ENCODE measurements at regions not wholly inside any gene's neighbourhood (a gene's known extent, or its start where the extent isn't known, plus 50 kb on each side); places are given as distances from the start of the nearest gene placed in this dataset.
A peak's percentile ranks its signal among the peaks of the same experiment; 100 is the strongest.

DNA sequence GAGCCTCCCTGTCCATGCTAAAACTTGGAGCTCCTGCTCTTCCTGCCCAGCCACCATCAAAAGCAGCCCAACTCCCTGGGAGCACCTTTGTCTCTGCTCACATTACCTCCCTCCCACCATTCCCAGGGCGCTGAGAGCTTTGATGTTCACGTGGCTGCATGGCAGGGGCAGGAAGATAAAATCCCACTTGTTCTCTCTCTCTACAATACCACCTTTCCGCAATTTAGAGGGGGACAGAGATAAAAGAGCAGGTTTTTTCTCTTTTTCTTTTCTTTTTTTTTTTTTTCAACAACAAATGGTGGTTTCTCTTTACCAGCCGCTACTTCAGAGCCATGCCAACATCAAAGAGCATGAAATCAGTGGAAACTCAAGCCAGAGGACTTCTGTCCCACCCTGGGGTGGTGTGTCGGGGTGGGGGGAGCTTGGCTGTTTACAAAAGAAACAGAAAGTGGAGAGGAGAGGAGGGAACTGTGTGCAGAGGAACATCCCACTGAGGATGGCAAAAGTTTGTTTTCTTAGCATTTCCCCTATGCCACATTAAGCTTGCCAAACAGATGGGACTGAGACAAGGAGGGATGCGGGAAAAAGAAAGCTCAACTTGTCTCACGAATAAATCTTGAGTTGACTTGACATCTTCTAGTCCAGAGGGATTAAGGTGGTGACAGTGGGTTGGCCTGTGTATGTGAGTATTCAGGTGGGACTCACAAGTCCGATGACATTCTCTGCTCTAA is 103.7 kb upstream of the NUDT4 start:
- no peak for DNase-seq (ENCODE audit: low read depth, low spot score)
- H3K36me3 ChIP-seq (ENCODE audit: insufficient read depth, low read length) = no peaks in the 10 kb centered on the region
- H3K4me3 ChIP-seq = no peak overlapping the region
- H3K27ac ChIP-seq = no peak overlapping the region
- no peak overlapping the region for H3K9ac ChIP-seq (ENCODE audit: insufficient read length)
- TF ChIP-seq EZH2 (IDR thresholded peaks at IDR 0.05) (no peak), POLR2AphosphoS5 (IDR thresholded peaks at IDR 0.05; ENCODE audit: borderline replicate concordance, low read depth, low read length) (no peak), FOXP2 (optimal IDR thresholded peaks at IDR 0.05; ENCODE audit: control extremely low read depth, extremely low read length, insufficient read depth) (no peak)
- H3K9me3 ChIP-seq (ENCODE audit: low read depth, low read length) = no peaks in the 10 kb centered on the region

DNA sequence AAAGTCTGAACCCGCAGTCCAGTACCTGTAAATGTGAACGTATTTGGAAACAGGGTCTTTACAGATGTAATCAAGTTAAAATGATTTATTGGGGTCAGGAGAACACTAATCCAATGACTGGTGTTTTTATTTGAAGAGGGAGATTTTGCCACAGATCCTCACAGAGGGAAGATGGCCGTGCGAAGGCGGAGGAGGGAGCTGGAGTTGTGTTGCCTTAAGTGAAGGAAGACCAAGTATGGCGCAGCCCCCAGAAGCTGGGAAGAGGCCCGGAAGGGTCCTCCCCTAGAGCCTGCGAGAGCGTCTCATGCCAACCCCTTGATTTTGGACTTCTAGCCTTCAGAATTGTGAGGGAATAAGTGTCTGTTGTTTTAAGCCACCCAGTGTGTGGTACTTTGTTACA is 102.8 kb upstream of the NUDT4 start:
- H3K9ac ChIP-seq (ENCODE audit: insufficient read length) = no peak overlapping the region
- H3K4me3 ChIP-seq = no peak overlapping the region
- no peaks in the 10 kb centered on the region for H3K9me3 ChIP-seq (ENCODE audit: low read depth, low read length)
- no peak for DNase-seq (ENCODE audit: low read depth, low spot score)
- H3K36me3 ChIP-seq (ENCODE audit: insufficient read depth, low read length) = no peaks in the 10 kb centered on the region
- no peak for TF ChIP-seq EZH2 (IDR thresholded peaks at IDR 0.05)
- no peak for TF ChIP-seq FOXP2 (optimal IDR thresholded peaks at IDR 0.05; ENCODE audit: control extremely low read depth, extremely low read length, insufficient read depth)
- TF ChIP-seq POLR2AphosphoS5 (IDR thresholded peaks at IDR 0.05; ENCODE audit: borderline replicate concordance, low read depth, low read length) = no peak
- no peak overlapping the region for H3K27ac ChIP-seq

DNA sequence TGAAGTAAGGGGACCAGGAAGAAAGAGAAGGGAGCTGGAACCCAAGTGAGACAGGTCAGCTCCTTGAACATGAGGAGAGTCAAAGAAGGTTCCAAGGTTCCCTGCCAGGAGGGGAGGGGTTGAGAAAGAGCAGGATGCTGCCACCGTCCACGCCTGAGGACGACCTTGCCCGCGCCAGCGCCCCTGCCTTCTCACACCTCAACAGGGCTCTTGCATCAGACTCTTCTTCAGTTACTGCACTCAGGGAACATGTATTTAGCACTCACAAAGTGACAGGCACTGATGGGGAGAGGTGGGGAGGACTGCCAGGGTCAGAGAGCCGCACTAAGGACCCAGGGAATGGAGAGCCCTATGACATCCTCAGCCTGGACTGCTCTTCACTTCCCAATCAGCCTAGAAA is 102.1 kb upstream of the NUDT4 start:
- Histone ChIP-seq H3K9me3 (ENCODE audit: low read depth, low read length) (no peaks in the 10 kb centered on the region), H3K27ac (no peak overlapping the region), H3K9ac (ENCODE audit: insufficient read length) (no peak overlapping the region), H3K4me3 (no peak overlapping the region), H3K36me3 (ENCODE audit: insufficient read depth, low read length) (no peaks in the 10 kb centered on the region)
- DNase-seq (ENCODE audit: low read depth, low spot score) = no peak
- TF ChIP-seq FOXP2 (optimal IDR thresholded peaks at IDR 0.05; ENCODE audit: control extremely low read depth, extremely low read length, insufficient read depth) (no peak), POLR2AphosphoS5 (IDR thresholded peaks at IDR 0.05; ENCODE audit: borderline replicate concordance, low read depth, low read length) (no peak), EZH2 (IDR thresholded peaks at IDR 0.05) (no peak)

DNA sequence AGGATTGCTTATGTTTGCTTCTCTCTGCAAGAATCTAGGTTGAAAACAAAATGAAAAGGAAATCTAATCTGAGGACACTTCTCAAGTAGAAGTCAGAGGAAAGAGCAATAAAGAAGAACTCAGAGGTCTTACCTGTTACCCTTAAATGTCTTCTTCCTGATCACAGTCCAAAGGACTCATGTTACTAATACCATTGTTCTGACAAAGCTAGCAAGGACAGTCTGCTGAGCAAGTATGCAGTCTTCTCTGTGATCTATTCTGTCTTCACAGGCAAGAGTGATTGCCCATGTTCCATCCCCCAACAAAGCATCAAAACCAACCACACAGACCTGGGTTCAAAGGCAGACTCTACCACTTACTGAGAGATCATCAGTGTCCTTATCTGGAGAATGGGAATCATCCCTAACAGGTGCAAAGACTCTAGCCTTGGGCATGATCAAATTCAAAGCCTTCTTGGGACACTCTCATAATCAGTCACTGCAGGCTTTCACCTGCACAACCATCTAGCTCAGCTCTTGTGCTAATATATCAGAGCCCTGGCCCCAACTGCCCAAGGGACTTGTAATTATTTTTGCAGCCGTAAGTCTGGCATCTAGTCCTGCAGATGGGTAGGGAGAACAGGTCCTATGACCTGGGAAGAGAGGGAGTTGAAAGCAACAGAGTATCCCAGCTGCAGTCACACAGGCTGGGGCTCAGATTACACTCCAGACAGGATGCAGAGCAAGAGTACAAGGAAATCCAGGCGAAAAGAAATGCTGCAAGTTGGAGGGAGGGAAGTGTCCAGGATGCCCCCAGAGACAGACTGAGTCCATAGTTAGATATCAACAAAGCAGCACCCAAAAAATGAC is 97.9 kb upstream of the NUDT4 start:
- H3K27ac ChIP-seq = no peak overlapping the region
- no peaks in the 10 kb centered on the region for H3K9me3 ChIP-seq (ENCODE audit: low read depth, low read length)
- no peak for TF ChIP-seq FOXP2 (optimal IDR thresholded peaks at IDR 0.05; ENCODE audit: control extremely low read depth, extremely low read length, insufficient read depth)
- TF ChIP-seq EZH2 (IDR thresholded peaks at IDR 0.05) = no peak
- no peak for TF ChIP-seq POLR2AphosphoS5 (IDR thresholded peaks at IDR 0.05; ENCODE audit: borderline replicate concordance, low read depth, low read length)
- H3K36me3 ChIP-seq (ENCODE audit: insufficient read depth, low read length) = no peaks in the 10 kb centered on the region
- no peak overlapping the region for H3K9ac ChIP-seq (ENCODE audit: insufficient read length)
- no peak for DNase-seq (ENCODE audit: low read depth, low spot score)
- H3K4me3 ChIP-seq = no peak overlapping the region

DNA sequence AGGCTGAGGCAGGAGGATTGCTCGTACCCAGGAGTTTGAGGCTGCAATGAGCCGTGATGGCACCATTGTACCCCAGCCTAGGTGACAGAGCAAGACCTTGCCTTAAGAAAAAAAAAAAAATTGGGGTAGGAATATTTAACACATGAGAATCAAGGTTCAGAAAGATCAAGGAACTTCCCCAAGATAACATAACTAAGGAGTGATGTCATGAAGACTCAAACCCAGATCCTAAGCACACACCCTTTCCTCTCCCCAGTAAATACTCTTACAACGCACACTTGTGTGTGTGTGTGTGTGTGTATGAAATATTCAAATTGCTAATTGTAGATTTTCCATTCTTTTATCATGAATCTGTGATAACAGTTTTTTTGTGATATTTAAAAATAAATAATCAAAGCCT is 90.6 kb upstream of the NUDT4 start:
- no peaks in the 10 kb centered on the region for H3K9me3 ChIP-seq (ENCODE audit: low read depth, low read length)
- H3K9ac ChIP-seq (ENCODE audit: insufficient read length) = no peak overlapping the region
- TF ChIP-seq EZH2 (IDR thresholded peaks at IDR 0.05) (no peak), FOXP2 (optimal IDR thresholded peaks at IDR 0.05; ENCODE audit: control extremely low read depth, extremely low read length, insufficient read depth) (no peak), POLR2AphosphoS5 (IDR thresholded peaks at IDR 0.05; ENCODE audit: borderline replicate concordance, low read depth, low read length) (no peak)
- no peak overlapping the region for H3K4me3 ChIP-seq
- DNase-seq (ENCODE audit: low read depth, low spot score) = no peak
- no peaks in the 10 kb centered on the region for H3K36me3 ChIP-seq (ENCODE audit: insufficient read depth, low read length)
- no peak overlapping the region for H3K27ac ChIP-seq

DNA sequence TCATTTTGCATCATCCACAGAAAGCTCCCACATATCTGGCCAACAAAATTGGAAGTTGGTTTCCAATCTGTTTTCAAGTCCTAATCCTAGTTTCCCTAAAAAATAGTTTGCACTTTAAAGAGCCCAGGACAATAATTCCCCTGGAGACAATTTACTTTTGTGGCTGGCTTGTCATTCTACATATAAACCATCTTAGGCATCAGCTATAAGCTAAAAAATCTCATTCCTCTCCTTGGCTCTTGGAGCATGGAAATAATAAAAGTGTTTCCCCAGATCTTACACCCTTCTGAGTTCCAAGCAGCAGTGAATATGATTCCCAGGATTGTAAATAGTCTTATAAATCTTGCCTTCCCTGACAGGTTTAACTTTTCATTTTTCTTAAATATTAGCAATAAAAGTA is 89.1 kb upstream of the NUDT4 start:
- no peak for TF ChIP-seq FOXP2 (optimal IDR thresholded peaks at IDR 0.05; ENCODE audit: control extremely low read depth, extremely low read length, insufficient read depth)
- no peak for TF ChIP-seq EZH2 (IDR thresholded peaks at IDR 0.05)
- no peak for TF ChIP-seq POLR2AphosphoS5 (IDR thresholded peaks at IDR 0.05; ENCODE audit: borderline replicate concordance, low read depth, low read length)
- no peaks in the 10 kb centered on the region for H3K36me3 ChIP-seq (ENCODE audit: insufficient read depth, low read length)
- peak overlapping the region; percentile 53 for H3K27ac ChIP-seq
- no peak overlapping the region for H3K9ac ChIP-seq (ENCODE audit: insufficient read length)
- no peak overlapping the region; the same call in 1 of the 2 replicates for H3K4me3 ChIP-seq
- H3K9me3 ChIP-seq (ENCODE audit: low read depth, low read length) = no peaks in the 10 kb centered on the region
- no peak for DNase-seq (ENCODE audit: low read depth, low spot score)

DNA sequence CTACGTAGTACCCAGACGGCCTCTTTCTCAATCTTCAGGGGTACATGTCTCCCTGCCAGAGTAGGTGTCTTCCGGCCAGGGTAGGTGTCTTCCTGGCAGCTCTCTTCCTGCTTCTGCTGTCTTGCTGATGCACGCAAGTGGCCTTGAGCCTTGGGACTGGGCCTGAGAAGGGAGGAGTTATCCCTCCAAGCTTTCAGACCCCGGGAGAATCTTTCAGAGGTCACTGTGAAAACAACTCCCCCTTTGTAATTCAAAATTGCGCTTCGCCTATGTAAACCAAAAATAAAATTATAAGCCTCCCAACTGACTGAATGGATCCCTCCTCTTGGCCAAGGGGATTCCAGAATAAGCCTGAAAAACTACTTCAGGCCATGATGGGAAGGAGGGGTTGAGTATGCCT is 87.3 kb upstream of the NUDT4 start:
- no peak overlapping the region for H3K9ac ChIP-seq (ENCODE audit: insufficient read length)
- H3K9me3 ChIP-seq (ENCODE audit: low read depth, low read length) = no peaks in the 10 kb centered on the region
- H3K36me3 ChIP-seq (ENCODE audit: insufficient read depth, low read length) = no peaks in the 10 kb centered on the region
- no peak overlapping the region for H3K27ac ChIP-seq
- no peak overlapping the region for H3K4me3 ChIP-seq
- TF ChIP-seq EZH2 (IDR thresholded peaks at IDR 0.05) (no peak), POLR2AphosphoS5 (IDR thresholded peaks at IDR 0.05; ENCODE audit: borderline replicate concordance, low read depth, low read length) (no peak), FOXP2 (optimal IDR thresholded peaks at IDR 0.05; ENCODE audit: control extremely low read depth, extremely low read length, insufficient read depth) (no peak)
- no peak for DNase-seq (ENCODE audit: low read depth, low spot score)

DNA sequence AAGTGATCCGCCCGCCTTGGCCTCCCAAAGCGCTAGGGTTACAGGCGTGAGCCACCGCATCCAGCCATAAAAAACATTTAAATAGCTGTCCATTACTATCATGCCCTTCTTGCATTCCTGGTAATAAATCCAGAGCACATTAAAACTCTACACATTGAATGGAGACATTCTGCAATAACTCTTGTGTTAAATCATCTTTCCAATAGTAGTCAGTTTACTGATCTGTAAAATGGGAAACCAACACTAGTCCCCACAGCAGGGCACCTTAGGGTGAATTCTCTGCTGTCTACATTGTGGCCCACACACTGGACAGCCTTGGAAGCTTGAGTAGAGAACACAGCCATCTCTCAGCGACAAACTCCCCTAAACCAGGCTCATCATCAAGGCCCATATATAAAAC is 85.5 kb upstream of the NUDT4 start:
- no peak overlapping the region for H3K9ac ChIP-seq (ENCODE audit: insufficient read length)
- H3K27ac ChIP-seq = no peak overlapping the region
- H3K36me3 ChIP-seq (ENCODE audit: insufficient read depth, low read length) = no peaks in the 10 kb centered on the region
- H3K4me3 ChIP-seq = no peak overlapping the region
- no peak for DNase-seq (ENCODE audit: low read depth, low spot score)
- TF ChIP-seq EZH2 (IDR thresholded peaks at IDR 0.05) (no peak), POLR2AphosphoS5 (IDR thresholded peaks at IDR 0.05; ENCODE audit: borderline replicate concordance, low read depth, low read length) (no peak), FOXP2 (optimal IDR thresholded peaks at IDR 0.05; ENCODE audit: control extremely low read depth, extremely low read length, insufficient read depth) (no peak)
- H3K9me3 ChIP-seq (ENCODE audit: low read depth, low read length) = no peaks in the 10 kb centered on the region
